OCI-LY3 (cell line): ENCODE measurements at regions not wholly inside any gene's neighbourhood (a gene's known extent, or its start where the extent isn't known, plus 50 kb on each side); places are given as distances from the start of the nearest gene placed in this dataset.

Experiments
- CTCF ChIP-seq: fragments of 200-600, 300-600 bp; sonication (generic); IDR thresholded peaks from 2 replicates; pipeline ENCODE4 v1.5.1; 2014; ENCODE audit warnings: antibody characterized with exemption, low read length, low read depth
- EZH2phosphoT487 ChIP-seq: fragments of 200-600 bp; shearing (Covaris generic); IDR thresholded peaks from 2 replicates; pipeline ENCODE4 v1.6.1; 2018; ENCODE audit warnings: antibody characterized with exemption, mixed run types, low read depth

GRCh38 chr14:44449680-44450079 is 57.4 kb downstream of the FSCB start:
- no peak for TF ChIP-seq CTCF
- no peak for TF ChIP-seq EZH2phosphoT487
